LNCaP clone FGC (cell line): ENCODE measurements at regions not wholly inside any gene's neighbourhood (a gene's known extent, or its start where the extent isn't known, plus 50 kb on each side); places are given as distances from the start of the nearest gene placed in this dataset.

ENCODE experiments used
- DNase-seq: peaks from one replicate; pipeline ENCODE4 v3.0.0-alpha.2; 2011; ENCODE audit warnings: low read depth
- H3K4me3 ChIP-seq: 2 replicates; pipeline ENCODE4 v1.5.1; 2011; ENCODE audit warnings: mild to moderate bottlenecking, low read depth, low read length, control low read depth
- TF ChIP-seq, protein P1 (sequence below): IDR thresholded peaks from 2 replicates; pipeline ENCODE4 v1.5.1; 2012; ENCODE audit warnings: mild to moderate bottlenecking; ENCODE audit not compliant: control insufficient read depth, insufficient read depth; ENCODE audit errors: extremely low read depth

DNA sequence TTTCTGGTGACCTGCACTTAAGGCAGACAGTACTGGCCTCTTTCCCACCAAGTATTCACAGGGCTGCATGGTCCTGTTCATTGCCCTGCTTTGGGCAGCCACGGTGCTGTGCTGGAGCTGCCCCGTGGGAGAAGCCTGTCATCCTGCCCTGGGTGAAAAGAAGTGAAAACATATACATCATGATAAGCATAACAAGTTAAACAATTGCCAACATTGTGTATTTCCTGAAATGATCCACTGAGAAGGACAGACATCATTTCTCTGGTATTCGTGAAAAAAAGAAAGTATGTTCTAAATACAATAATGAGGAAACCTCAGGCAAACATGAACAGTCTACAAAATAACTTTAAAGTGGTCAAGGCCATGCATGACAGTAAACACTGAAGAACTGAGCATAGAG lies 393.1 kb downstream of the TMEM135 start:
- H3K4me3 ChIP-seq, result no peak overlapping the region
- TF ChIP-seq, protein P1, sequence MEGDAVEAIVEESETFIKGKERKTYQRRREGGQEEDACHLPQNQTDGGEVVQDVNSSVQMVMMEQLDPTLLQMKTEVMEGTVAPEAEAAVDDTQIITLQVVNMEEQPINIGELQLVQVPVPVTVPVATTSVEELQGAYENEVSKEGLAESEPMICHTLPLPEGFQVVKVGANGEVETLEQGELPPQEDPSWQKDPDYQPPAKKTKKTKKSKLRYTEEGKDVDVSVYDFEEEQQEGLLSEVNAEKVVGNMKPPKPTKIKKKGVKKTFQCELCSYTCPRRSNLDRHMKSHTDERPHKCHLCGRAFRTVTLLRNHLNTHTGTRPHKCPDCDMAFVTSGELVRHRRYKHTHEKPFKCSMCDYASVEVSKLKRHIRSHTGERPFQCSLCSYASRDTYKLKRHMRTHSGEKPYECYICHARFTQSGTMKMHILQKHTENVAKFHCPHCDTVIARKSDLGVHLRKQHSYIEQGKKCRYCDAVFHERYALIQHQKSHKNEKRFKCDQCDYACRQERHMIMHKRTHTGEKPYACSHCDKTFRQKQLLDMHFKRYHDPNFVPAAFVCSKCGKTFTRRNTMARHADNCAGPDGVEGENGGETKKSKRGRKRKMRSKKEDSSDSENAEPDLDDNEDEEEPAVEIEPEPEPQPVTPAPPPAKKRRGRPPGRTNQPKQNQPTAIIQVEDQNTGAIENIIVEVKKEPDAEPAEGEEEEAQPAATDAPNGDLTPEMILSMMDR, result no peak
- no peak for DNase-seq

DNA sequence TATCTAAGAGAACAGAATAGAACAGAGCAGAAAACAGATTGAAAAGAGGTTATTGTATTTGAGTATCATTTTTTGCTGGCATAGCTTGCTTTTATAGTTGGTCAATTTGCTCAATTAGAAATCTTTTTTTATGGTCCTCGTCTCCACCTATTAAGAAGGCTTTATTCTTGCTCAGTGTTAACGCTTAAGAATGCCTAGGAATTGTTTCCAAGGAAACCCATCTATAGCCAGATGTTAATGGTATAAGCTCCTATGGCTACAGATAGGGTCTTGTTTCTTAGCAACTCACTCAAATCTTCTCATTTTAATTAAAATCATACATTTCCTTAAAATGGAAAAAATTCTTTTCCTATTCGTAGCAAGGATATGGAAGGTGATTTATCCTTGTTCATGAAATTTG lies 392.3 kb downstream of the TMEM135 start:
- no peak overlapping the region for H3K4me3 ChIP-seq
- DNase-seq, result no peak
- TF ChIP-seq, protein P1, result no peak

DNA sequence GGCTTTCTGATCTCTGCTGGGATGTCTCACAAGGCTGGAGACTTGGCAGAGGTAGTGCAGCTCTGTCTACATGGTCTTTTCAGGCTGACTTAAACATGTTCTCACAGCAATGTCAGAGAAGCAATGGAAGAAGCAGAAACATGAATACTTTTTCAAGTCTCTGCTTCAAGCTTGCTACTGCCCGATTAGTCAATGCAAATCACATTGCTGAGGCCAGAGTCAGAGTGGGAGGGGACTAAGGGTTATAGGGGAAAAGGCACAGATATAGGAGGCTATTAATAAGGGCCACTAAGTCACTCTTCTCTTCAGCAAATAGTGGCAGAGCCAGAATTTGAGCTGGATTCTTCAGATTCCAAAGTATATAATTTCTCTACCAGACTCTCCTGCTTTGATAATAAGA lies 390.5 kb downstream of the TMEM135 start:
- TF ChIP-seq, protein P1, result no peak
- no peak overlapping the region for H3K4me3 ChIP-seq
- DNase-seq, result no peak

DNA sequence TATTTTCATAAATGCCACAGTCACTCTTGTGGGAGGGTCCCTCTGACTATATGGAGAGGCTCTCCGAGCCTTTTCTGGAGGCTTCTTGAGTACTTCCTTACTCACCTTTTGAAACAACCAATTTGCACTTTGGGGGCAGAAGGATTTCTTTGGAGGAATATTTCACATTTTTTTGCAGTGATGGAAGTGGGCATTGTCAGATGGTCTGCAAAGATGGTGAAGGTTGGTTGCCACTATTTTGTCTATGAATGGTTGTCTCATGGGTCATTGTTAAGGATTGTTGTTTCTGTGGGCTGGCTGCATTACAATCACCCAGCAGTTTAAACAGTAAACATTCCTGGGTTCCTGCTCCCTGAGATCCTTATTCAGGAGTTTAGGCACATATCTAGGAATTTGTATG lies 388.2 kb downstream of the TMEM135 start:
- TF ChIP-seq, protein P1, result no peak
- no peak for DNase-seq
- no peak overlapping the region for H3K4me3 ChIP-seq

DNA sequence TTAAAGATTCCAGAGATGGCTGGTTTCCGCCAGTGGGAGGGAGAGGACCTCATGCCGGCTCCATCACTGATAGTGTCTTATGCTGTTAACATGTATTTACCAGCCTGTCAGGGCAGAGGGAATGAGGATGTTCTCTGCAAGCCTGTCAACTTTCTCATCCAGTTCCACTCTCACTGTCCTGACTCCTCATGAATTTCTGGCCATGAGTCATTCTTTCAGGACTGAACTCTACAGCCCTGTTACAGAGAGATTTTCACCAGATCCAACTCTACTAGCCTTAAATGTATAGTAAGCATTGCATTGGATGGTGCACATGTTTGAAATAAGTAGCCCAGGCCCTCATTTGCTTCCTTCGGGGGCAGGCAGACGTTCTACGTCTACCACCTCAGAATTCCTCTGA lies 387.7 kb downstream of the TMEM135 start:
- H3K4me3 ChIP-seq, result no peak overlapping the region
- no peak for DNase-seq
- TF ChIP-seq, protein P1, result no peak

DNA sequence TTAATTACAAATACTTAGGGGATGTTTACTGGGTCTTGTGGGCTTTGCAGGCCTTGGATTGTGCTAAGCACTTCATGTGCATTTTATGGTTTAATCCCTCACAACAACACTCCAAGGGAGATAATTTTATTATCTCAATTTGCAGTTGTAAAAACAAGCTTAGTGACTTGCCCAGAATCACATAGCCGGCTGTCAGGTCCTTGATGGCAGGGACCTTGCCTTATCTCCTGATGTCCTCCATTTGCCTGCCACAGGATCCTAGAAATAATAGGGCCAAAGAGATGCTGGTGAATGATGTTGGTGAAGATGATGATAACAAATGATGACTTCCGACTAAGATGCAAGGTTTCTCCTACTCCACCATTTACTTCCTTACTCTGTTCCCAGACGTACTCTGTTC lies 385.4 kb downstream of the TMEM135 start:
- no peak overlapping the region for H3K4me3 ChIP-seq
- no peak for DNase-seq
- TF ChIP-seq, protein P1, result no peak

DNA sequence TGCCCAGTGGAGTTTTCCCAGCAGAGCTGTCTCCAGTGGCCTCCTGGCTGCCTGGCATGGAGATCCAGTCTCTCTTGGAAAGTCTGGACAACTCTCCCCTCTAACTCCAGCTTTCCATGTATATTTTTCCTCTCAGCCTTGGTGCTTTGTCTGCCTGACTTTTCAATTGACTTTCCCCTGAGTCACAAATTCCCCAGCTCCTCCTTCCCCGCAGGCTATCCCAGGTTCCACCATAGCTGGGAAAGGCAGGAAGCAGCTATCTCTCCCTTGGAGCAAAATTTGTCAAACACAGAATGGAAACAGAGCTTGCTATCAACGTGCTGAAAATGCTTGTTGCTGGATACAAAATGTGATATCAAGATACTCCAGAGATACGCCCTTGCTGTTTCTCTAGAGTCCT lies 384.8 kb downstream of the TMEM135 start:
- DNase-seq, result no peak
- no peak overlapping the region for H3K4me3 ChIP-seq
- TF ChIP-seq, protein P1, result no peak
